HG02943 (cell line): ENCODE measurements at regions not wholly inside any gene's neighbourhood (a gene's known extent, or its start where the extent isn't known, plus 50 kb on each side); places are given as distances from the start of the nearest gene placed in this dataset.
"Not testable (repeated sequence)": the region's sequence is repeated elsewhere in the genome, so short reads cannot be mapped to it uniquely, and the experiment has no call there.

Experiments
- ATAC-seq: cut with Tn5 transposase; IDR thresholded peaks from one replicate; pipeline ENCODE4 v1.9.1; 2021; ENCODE audit warnings: mild to moderate bottlenecking, low read depth, moderate library complexity; ENCODE audit not compliant: unreplicated experiment

DNA sequence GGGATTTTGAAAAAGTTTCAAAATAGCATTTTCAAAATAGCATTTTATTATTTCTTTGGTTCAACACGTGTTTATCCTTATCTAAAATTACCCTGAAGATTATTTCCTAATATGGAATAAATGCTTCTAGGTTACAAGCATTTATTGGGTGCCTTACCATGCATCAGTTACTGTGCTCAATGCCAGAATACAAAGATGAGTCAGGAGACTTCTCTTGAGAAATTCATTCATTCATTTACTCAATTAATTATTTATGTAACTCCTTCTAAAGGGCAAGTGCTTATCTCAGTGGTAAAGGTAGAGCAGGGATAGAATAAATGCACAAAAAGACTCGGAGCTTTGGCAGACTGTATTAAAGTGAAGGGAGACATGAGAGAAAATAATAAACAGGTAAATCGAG lies 150.1 kb upstream of the PDE7B start:
- no peak for ATAC-seq

DNA sequence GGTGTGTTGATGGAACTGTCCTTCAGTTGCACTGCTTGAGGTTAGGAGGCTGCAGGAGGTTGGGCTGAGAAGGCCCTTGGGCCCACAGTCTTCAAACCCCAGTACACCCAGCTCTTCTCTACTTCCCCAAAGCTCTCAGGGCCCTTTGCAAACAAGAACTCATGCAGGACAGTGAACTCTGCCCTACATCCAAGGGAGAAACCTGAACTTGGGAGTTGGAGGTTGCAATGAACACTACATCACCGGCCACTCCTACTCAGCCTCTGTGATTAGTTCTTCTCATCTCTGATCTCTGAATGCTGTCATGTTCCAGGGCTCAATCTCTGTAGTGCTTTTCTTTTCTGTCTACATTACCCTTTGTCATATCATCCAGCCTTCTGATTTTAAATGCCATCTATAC lies 148.5 kb upstream of the PDE7B start:
- no peak for ATAC-seq

DNA sequence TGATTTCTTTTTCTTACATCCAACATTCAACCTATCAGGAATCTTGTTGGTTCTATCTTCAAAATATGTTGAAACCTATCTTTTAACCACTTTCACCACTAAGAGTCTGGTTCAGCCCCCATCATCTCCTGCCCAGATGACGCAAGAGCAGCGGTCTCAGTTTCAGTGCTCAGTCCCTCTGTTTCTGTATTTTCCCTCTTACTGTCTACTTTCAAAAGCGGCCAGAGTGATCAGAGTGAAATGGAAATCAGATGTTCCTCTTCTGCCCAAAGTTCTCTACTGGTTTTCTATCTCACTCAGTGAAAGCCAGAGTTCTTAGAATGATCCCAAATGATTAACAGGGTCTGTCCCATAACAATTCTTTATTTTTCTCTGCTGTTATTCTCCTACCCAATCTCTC lies 147.9 kb upstream of the PDE7B start:
- peak; percentile 82 for ATAC-seq

DNA sequence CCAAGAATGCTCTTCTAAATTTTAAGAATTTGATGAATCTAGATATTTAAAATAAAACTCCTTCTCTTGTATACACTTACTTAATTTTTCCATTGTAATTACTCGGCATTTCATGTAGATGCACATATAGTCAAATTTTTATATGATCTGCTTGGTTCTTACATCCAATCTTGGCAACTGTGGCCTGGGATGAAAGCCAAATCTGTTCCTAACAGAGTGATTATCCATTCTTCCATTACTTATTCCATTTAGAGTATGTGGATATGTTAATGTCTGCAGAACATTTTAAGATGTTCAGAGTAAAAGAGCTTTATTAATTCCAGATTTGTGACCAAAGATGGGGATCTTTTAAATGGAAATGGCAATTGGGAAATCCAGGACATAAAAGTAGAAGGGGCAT lies 144.1 kb upstream of the PDE7B start:
- no peak for ATAC-seq

- ATAC-seq: no peak
Observed at GRCh38 chr6:135710042-135710441, 141.5 kb upstream of the PDE7B start.

- ATAC-seq: no peak
Observed at GRCh38 chr6:135722190-135722589, 129.3 kb upstream of the PDE7B start.

DNA sequence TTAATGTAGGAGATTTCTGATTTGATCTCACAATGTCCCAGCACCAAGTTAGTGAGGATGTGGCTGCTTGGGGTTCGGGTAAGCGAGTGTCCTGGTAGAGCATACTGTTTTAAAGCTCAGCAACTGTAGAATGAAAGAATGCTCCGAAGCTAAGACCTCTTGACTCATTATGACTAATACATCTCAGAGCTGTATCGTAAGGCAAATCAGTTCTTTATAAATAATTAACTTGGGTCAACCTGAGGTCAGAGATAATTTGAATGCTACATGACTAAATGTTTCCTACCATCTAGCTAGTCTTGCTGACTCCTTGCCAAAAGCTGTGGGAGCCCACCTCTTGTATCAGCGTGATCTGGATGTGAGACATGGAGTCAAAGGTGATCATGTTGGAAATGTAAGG lies 128.8 kb upstream of the PDE7B start:
- ATAC-seq: peak; percentile 92

- no peak for ATAC-seq
Observed at GRCh38 chr6:135728589-135728988, 122.9 kb upstream of the PDE7B start.

- ATAC-seq: no peak
Observed at GRCh38 chr6:135731116-135731515, 120.4 kb upstream of the PDE7B start.

GRCh38 chr6:135736351-135736750 lies 115.2 kb upstream of the PDE7B start:
- ATAC-seq: not testable (repeated sequence)

- ATAC-seq: no peak
Observed at GRCh38 chr6:135738636-135739035, 112.9 kb upstream of the PDE7B start.

- no peak for ATAC-seq
Observed at GRCh38 chr6:135739288-135739687, 112.2 kb upstream of the PDE7B start.

- no peak for ATAC-seq
Observed at GRCh38 chr6:135740580-135740979, 110.9 kb upstream of the PDE7B start.

DNA sequence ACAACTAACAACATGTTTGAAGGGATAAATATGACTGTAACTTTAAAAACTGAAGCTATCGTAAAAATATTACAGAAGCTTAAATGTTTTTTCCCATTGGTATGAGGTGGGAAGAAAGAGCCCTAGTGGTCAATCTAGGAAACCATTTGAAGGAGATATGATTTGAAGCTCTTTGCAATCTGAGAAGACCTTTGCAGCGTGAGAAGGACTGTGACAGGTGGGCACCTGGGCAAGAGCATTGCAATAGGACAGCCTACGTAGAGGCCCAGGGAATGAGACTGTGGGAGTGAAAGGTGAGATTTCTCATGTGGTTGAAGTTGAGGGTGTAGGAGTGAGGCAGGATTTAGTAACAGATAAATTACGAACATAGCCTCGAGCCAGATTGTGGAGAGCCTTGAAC lies 108.0 kb upstream of the PDE7B start:
- ATAC-seq: no peak

GRCh38 chr6:135748189-135748588 lies 103.3 kb upstream of the PDE7B start:
- ATAC-seq: no peak

DNA sequence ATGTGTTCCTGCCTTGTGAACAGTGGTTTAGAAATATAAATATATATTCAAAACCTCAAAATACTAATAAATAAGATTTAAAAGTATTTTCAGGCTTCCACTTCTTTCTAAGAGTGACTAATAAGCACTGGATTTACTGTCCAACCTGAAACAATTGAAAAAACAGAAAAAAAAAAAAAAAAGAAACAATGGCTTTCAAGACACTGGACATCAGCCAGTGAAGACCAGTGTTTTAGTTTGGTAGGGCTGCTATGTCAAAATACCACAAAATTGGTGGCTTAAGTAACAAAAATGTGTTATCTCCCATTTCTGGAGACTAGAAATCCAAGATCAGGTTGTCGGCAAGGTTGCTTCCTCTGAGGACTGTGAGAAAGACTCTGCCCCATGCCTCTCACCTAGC lies 101.4 kb upstream of the PDE7B start:
- ATAC-seq: no peak

DNA sequence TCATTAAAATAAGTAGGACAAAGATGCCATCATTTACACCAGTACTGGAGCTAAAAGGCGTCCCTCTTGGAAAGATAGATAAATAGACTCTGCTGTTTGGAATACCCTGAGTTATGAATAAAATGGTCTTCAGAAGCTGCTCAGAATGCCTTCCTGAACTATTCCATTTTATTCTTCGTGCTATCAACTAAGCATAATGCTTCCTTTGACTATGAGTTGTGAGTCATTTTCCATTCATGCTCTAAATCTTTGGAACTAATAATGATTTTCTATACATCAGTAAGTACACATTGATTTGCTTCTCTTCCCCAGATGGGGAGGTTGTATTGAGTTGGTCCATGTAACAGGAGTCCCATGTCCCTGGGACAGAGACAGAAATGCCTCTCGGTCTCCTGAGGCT lies 98.3 kb upstream of the PDE7B start:
- no peak for ATAC-seq

GRCh38 chr6:135759831-135760230 lies 91.7 kb upstream of the PDE7B start:
- ATAC-seq: no peak

- ATAC-seq: no peak
Observed at GRCh38 chr6:135774006-135774405, 77.5 kb upstream of the PDE7B start.

GRCh38 chr6:135779213-135779612 lies 72.3 kb upstream of the PDE7B start:
- ATAC-seq: no peak

- no peak for ATAC-seq
Observed at GRCh38 chr6:135780326-135780725, 71.2 kb upstream of the PDE7B start.

DNA sequence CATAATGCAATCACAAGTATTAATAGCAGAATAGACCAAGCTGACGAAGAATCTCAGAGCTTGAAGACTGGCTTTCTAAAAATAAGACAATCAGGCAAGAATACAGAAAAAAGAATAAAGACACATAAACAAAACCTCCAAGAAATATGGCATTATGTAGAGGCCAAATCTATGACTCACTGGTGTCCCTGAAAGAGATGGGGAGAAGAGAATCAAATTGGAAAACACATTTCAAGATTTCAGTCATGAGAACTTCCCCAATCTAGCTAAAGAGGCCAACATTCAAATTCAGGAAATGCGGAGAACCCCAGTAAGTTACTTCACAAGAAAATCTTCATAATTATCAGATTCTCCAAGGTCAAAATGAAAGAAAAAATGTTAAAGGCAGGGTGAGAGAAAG lies 69.0 kb upstream of the PDE7B start:
- ATAC-seq: no peak

DNA sequence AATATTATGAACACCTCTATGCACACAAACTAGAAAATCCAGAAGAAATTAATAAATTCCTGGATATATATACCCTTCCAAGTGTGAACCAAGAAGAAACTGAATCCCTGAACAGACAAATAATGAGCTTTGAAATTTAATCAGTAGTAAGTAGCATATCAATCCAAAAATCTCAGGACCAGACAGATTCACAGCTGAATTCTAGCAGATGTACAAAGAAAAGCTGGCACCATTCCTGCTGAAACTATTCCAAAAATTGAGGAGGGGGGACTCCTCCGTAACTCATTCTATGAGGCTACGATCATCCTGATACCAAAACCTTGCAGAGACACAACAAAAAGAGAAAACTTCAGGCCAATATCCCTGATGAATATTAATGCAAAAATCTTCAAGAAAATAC lies 67.0 kb upstream of the PDE7B start:
- no peak for ATAC-seq
